Mammary epithelial cell (primary cell): ENCODE measurements at regions not wholly inside any gene's neighbourhood (a gene's known extent, or its start where the extent isn't known, plus 50 kb on each side); places are given as distances from the start of the nearest gene placed in this dataset.

Source experiments
- EZH2 ChIP-seq: IDR thresholded peaks from 2 replicates; pipeline ENCODE4 v1.6.1; 2012; ENCODE audit warnings: low read length, inconsistent platforms, borderline replicate concordance
- TF ChIP-seq, protein P1 (sequence below), 2 donors: IDR thresholded peaks in 1 of 2; conservative IDR thresholded peaks in 1 of 2; 2 replicates each; pipeline ENCODE4 v1.5.1; 2011 to 2012; ENCODE audit warnings: inconsistent platforms in 2 of 2, low read length in 2 of 2, mild to moderate bottlenecking in 2 of 2, control low read depth in 1 of 2, low read depth in 1 of 2; ENCODE audit not compliant: insufficient read depth in 1 of 2; ENCODE audit errors: extremely low read depth in 1 of 2

DNA sequence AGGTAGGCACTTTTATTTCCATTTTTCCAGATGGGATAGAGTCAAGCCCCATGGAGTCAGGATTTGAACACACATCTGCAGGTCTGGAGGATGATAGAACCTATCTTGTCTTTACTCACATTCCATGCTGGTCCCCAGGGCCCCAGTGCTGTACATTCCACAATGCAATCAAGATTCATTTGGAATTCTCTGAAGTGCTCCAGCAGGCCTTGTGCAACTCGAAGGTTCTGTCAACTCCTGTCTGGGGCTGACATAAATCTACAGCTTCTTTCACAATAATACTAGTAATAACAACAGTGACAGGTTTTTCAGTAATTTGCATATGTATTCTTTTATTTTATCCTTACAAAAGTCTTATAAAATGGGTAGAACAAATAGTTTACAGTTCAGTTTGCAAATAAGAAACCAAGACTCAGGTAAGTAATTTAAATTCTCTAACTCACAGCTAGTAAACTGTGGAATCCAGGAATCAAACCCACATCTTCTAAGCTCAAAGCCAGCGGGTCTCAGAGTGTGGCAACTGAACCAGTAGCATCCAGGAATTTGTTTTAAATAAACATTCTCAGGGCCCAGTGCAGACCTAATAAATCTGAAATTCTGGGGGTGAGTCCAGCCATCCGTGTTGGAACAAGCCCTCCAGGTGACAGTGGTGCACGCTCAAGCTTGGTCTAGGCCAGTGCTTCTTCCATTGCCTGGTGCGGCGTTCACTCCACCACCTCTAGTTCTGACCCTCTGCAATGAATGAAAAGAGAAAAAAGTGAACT, 137.0 kb upstream of the TNFAIP3 start:
- TF ChIP-seq, protein P1, sequence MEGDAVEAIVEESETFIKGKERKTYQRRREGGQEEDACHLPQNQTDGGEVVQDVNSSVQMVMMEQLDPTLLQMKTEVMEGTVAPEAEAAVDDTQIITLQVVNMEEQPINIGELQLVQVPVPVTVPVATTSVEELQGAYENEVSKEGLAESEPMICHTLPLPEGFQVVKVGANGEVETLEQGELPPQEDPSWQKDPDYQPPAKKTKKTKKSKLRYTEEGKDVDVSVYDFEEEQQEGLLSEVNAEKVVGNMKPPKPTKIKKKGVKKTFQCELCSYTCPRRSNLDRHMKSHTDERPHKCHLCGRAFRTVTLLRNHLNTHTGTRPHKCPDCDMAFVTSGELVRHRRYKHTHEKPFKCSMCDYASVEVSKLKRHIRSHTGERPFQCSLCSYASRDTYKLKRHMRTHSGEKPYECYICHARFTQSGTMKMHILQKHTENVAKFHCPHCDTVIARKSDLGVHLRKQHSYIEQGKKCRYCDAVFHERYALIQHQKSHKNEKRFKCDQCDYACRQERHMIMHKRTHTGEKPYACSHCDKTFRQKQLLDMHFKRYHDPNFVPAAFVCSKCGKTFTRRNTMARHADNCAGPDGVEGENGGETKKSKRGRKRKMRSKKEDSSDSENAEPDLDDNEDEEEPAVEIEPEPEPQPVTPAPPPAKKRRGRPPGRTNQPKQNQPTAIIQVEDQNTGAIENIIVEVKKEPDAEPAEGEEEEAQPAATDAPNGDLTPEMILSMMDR (conservative IDR thresholded peaks at IDR 0.05 in 1 of 2, IDR thresholded peaks at IDR 0.05 in 1 of 2; ENCODE audit: extremely low read depth in 1 of 2, insufficient read depth in 1 of 2, low read depth in 1 of 2, low read length in 2 of 2): no peak
- no peak for TF ChIP-seq EZH2
